ENCODE measurements at regions not wholly inside any gene's neighbourhood (a gene's known extent, or its start where the extent isn't known, plus 50 kb on each side); places are given as distances from the start of the nearest gene placed in this dataset.
A peak's percentile ranks its signal among the peaks of the same experiment; 100 is the strongest.

DNA sequence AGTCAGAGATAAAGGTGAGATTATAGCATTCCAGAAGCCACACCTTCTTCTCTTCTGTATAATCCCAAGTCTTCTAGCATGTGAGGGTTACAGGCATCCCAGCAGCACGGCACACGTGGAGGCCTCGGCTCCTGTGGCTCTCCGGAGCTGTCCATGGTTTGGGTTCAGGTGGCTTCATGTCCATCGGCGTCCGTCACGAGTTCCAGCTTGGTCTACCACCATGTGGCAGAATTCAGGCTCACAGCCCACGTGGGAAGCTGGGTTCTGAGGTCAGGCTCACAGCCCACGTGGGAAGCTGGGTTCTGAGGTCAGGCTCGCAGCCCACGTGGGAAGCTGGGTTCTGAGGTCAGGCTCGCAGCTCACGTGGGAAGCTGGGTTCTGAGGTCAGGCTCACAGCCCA lies 378.3 kb upstream of the SALL3 start:
- H3K27ac ChIP-seq (ENCODE audit: low read depth in 1 of 2, low read length in 2 of 2) = no peak overlapping the region
- no peaks in the 10 kb centered on the region for H3K36me3 ChIP-seq (ENCODE audit: control insufficient read depth in 1 of 2, insufficient read depth in 2 of 2, low read length in 1 of 2)
- intact Hi-C loops (cut with DNase I) = no loop called here
- H3K27me3 ChIP-seq (ENCODE audit: control insufficient read depth in 1 of 2, insufficient read depth in 2 of 2, low read length in 1 of 2) = peaks cover 0 to 1% of the 10 kb centered on the region in 2 donors
- no peak for DNase-seq
- no peaks in the 10 kb centered on the region for H3K4me1 ChIP-seq (ENCODE audit: control insufficient read depth in 1 of 2, insufficient read depth in 2 of 2, low read length in 2 of 2)
- 62 to 65% methylated on average over 14 of the region's 14 CpGs for WGBS, 2 donors
- no peak for ATAC-seq (ENCODE audit: low FRiP score)
- no peaks in the 10 kb centered on the region for H3K9me3 ChIP-seq (ENCODE audit: control insufficient read depth, low read length)
- H3K4me3 ChIP-seq (ENCODE audit: low read length in 2 of 2) = no peak overlapping the region

DNA sequence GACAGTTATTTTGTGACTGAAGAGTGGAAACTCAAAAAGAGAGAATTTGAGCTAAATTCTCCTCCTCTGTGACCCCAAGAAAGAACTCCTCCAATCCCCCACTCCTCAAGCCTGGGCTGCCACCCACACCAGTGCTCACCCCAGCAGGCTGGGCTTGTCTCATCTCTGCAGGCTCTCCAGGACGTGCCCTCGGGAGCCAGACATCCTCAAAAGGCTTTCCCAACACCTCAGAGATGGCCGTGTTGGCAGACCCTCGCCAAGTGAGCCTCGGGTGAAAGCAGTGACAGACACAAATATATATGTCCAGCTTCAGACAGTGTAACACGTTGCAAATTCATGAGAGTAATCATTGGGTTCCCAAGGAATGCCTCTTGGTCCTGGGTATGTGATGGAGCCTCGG lies 377.7 kb upstream of the SALL3 start:
- Histone ChIP-seq H3K9me3 (ENCODE audit: control insufficient read depth, low read length) (no peaks in the 10 kb centered on the region), H3K36me3 (ENCODE audit: control insufficient read depth in 1 of 2, insufficient read depth in 2 of 2, low read length in 1 of 2) (no peaks in the 10 kb centered on the region), H3K27ac (ENCODE audit: low read depth in 1 of 2, low read length in 2 of 2) (no peak overlapping the region), H3K4me1 (ENCODE audit: control insufficient read depth in 1 of 2, insufficient read depth in 2 of 2, low read length in 2 of 2) (no peaks in the 10 kb centered on the region), H3K4me3 (ENCODE audit: low read length in 2 of 2) (no peak overlapping the region), H3K27me3 (ENCODE audit: control insufficient read depth in 1 of 2, insufficient read depth in 2 of 2, low read length in 1 of 2) (peaks cover 0 to 1% of the 10 kb centered on the region in 2 donors)
- 76 to 78% methylated on average over 7 of the region's 7 CpGs for WGBS, 2 donors
- ATAC-seq (ENCODE audit: low FRiP score) (no peak), DNase-seq (no peak)
- intact Hi-C loops (cut with DNase I) = no loop called here

GRCh38 chr18:78602430-78602829 lies 377.2 kb upstream of the SALL3 start:
- H3K27me3 ChIP-seq (ENCODE audit: control insufficient read depth in 1 of 2, insufficient read depth in 2 of 2, low read length in 1 of 2) = peaks cover 0 to 1% of the 10 kb centered on the region in 2 donors
- H3K4me1 ChIP-seq (ENCODE audit: control insufficient read depth in 1 of 2, insufficient read depth in 2 of 2, low read length in 2 of 2) = no peaks in the 10 kb centered on the region
- intact Hi-C loops (cut with DNase I) = no loop called here
- H3K27ac ChIP-seq (ENCODE audit: low read depth in 1 of 2, low read length in 2 of 2) = no peak overlapping the region
- DNase-seq (no peak), ATAC-seq (ENCODE audit: low FRiP score) (no peak)
- WGBS, 2 donors = 88 to 89% methylated on average over 12 of the region's 12 CpGs
- no peaks in the 10 kb centered on the region for H3K9me3 ChIP-seq (ENCODE audit: control insufficient read depth, low read length)
- no peak overlapping the region for H3K4me3 ChIP-seq (ENCODE audit: low read length in 2 of 2)
- no peaks in the 10 kb centered on the region for H3K36me3 ChIP-seq (ENCODE audit: control insufficient read depth in 1 of 2, insufficient read depth in 2 of 2, low read length in 1 of 2)

DNA sequence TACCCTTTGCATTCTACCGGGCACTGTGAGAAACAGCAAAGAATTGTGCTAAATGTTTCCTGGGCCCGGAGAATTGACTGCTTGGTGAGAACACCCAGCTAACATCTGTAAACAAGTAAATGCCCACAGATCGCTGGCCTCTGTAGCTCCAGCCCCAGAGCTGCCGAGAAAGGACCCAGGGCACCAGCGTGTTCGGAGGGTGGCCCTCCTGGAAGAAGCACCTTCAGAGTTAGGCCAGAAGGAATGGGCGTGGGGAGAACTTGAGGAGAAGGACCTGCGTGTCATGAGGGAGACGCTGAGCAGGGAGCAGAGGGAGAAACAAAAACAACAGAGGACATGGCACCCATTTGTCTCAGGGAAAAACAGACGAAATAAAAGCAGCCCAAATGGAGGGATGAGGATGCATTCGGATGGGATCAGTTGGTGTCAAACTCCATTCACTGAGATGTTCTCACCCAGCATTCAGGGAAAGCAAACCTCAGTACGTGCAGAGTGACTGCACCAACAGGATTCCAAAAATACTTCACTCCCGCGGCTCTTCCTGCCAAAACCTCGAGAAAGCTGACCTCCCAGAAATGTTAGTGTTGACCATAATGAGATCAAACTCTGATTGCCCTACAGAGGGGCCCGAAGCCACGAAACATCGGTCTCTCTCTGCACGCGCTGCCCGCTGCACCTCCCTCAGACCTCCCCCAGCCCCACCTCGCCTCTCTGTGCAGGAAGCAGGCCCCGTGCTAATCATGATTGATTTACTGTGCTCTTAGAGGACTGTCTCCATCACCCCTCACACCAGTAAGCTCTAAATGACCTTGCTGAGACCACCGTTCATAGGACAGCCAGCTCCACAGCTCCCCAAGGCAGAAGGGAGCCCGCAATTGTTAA lies 376.3 kb upstream of the SALL3 start:
- H3K27me3 ChIP-seq (ENCODE audit: control insufficient read depth in 1 of 2, insufficient read depth in 2 of 2, low read length in 1 of 2) = peaks cover 0 to 1% of the 10 kb centered on the region in 2 donors
- intact Hi-C loops (cut with DNase I) = no loop called here
- no peak for ATAC-seq (ENCODE audit: low FRiP score)

GRCh38 chr18:78605255-78605654 lies 374.4 kb upstream of the SALL3 start:
- Histone ChIP-seq H3K27me3 (ENCODE audit: control insufficient read depth in 1 of 2, insufficient read depth in 2 of 2, low read length in 1 of 2) (peaks cover 0 to 1% of the 10 kb centered on the region in 2 donors), H3K4me3 (ENCODE audit: low read length in 2 of 2) (no peak overlapping the region), H3K27ac (ENCODE audit: low read depth in 1 of 2, low read length in 2 of 2) (no peak overlapping the region), H3K9me3 (ENCODE audit: control insufficient read depth, low read length) (no peaks in the 10 kb centered on the region), H3K36me3 (ENCODE audit: control insufficient read depth in 1 of 2, insufficient read depth in 2 of 2, low read length in 1 of 2) (no peaks in the 10 kb centered on the region), H3K4me1 (ENCODE audit: control insufficient read depth in 1 of 2, insufficient read depth in 2 of 2, low read length in 2 of 2) (no peaks in the 10 kb centered on the region)
- intact Hi-C loops (cut with DNase I) = no loop called here
- ATAC-seq (ENCODE audit: low FRiP score) (no peak), DNase-seq (peak in 1 of 2 donors; percentile 61)
- WGBS, 2 donors = 94 to 96% methylated on average over 16 of the region's 16 CpGs

More for the DNA sequence above, 376.3 kb upstream of the SALL3 start:
- Histone ChIP-seq H3K4me1 (ENCODE audit: control insufficient read depth in 1 of 2, insufficient read depth in 2 of 2, low read length in 2 of 2) (no peaks in the 10 kb centered on the region), H3K9me3 (ENCODE audit: control insufficient read depth, low read length) (no peaks in the 10 kb centered on the region), H3K4me3 (ENCODE audit: low read length in 2 of 2) (no peak overlapping the region), H3K36me3 (ENCODE audit: control insufficient read depth in 1 of 2, insufficient read depth in 2 of 2, low read length in 1 of 2) (no peaks in the 10 kb centered on the region), H3K27ac (ENCODE audit: low read depth in 1 of 2, low read length in 2 of 2) (no peak overlapping the region)
- 25 to 32% methylated on average over 25 of the region's 25 CpGs for WGBS, 2 donors
- DNase-seq = peak in 1 of 2 donors; percentile 36

DNA sequence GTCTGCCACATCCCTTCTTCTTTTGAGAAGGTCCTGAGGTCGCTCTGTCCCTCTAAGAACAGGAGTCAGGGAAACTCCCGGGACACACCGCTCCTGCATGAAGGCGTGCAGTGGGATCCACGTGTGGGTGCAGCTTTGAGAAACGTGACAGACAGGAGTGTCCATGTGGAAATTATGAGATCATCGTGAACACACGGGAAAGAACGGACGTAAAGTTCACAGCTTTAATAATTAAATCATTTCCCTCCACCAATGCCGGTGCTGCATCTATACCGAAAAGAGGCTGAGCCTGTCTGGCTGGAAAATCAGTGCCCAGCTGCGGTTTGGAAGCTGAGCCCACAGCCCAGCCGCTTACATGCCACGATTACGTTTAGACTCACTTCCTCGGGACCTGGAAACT lies 372.4 kb upstream of the SALL3 start:
- Histone ChIP-seq H3K27me3 (ENCODE audit: control insufficient read depth in 1 of 2, insufficient read depth in 2 of 2, low read length in 1 of 2) (peaks cover 0 to 1% of the 10 kb centered on the region in 2 donors), H3K4me1 (ENCODE audit: control insufficient read depth in 1 of 2, insufficient read depth in 2 of 2, low read length in 2 of 2) (no peaks in the 10 kb centered on the region), H3K36me3 (ENCODE audit: control insufficient read depth in 1 of 2, insufficient read depth in 2 of 2, low read length in 1 of 2) (no peaks in the 10 kb centered on the region), H3K4me3 (ENCODE audit: low read length in 2 of 2) (no peak overlapping the region), H3K9me3 (ENCODE audit: control insufficient read depth, low read length) (no peaks in the 10 kb centered on the region), H3K27ac (ENCODE audit: low read depth in 1 of 2, low read length in 2 of 2) (no peak overlapping the region)
- intact Hi-C loops (cut with DNase I) = no loop called here
- peak in 1 of 2 donors; percentile 25 for DNase-seq
- 70 to 74% methylated on average over 17 of the region's 17 CpGs for WGBS, 2 donors
- no peak for ATAC-seq (ENCODE audit: low FRiP score)

GRCh38 chr18:78607784-78608183 lies 371.8 kb upstream of the SALL3 start:
- no peak overlapping the region for H3K27ac ChIP-seq (ENCODE audit: low read depth in 1 of 2, low read length in 2 of 2)
- H3K27me3 ChIP-seq (ENCODE audit: control insufficient read depth in 1 of 2, insufficient read depth in 2 of 2, low read length in 1 of 2) = peaks cover 0 to 1% of the 10 kb centered on the region in 2 donors
- H3K9me3 ChIP-seq (ENCODE audit: control insufficient read depth, low read length) = no peaks in the 10 kb centered on the region
- intact Hi-C loops (cut with DNase I) = no loop called here
- ATAC-seq (ENCODE audit: low FRiP score) = no peak
- WGBS, 2 donors = 83 to 89% methylated on average over 15 of the region's 15 CpGs
- DNase-seq = no peak
- no peaks in the 10 kb centered on the region for H3K4me1 ChIP-seq (ENCODE audit: control insufficient read depth in 1 of 2, insufficient read depth in 2 of 2, low read length in 2 of 2)
- no peaks in the 10 kb centered on the region for H3K36me3 ChIP-seq (ENCODE audit: control insufficient read depth in 1 of 2, insufficient read depth in 2 of 2, low read length in 1 of 2)
- H3K4me3 ChIP-seq (ENCODE audit: low read length in 2 of 2) = no peak overlapping the region

DNA sequence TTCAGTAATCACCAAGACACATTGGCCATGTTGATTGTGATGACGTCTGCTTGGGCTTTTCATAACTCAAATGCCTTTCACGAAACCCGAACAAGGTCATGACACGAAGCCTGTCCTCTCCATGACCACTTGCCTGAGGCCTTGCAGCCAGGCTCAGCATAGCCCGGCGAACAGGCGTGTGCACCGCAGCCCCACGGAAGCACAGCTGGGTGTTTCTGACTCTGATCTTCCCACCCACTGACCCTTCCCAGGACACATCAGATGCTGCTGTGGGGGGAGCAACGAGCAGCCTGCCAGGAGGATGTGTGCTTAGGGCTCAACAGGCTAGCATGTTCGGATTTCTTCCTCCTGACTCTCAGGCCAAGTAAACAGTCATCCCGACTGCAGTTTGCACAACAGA lies 369.4 kb upstream of the SALL3 start:
- intact Hi-C loops (cut with DNase I) = no loop called here
- H3K27me3 ChIP-seq (ENCODE audit: control insufficient read depth in 1 of 2, insufficient read depth in 2 of 2, low read length in 1 of 2) = peaks cover 0 to 1% of the 10 kb centered on the region in 2 donors
- no peaks in the 10 kb centered on the region for H3K36me3 ChIP-seq (ENCODE audit: control insufficient read depth in 1 of 2, insufficient read depth in 2 of 2, low read length in 1 of 2)
- DNase-seq (no peak), ATAC-seq (ENCODE audit: low FRiP score) (no peak)
- H3K4me1 ChIP-seq (ENCODE audit: control insufficient read depth in 1 of 2, insufficient read depth in 2 of 2, low read length in 2 of 2) = no peaks in the 10 kb centered on the region
- no peak overlapping the region for H3K4me3 ChIP-seq (ENCODE audit: low read length in 2 of 2)
- H3K27ac ChIP-seq (ENCODE audit: low read depth in 1 of 2, low read length in 2 of 2) = no peak overlapping the region
- WGBS, 2 donors = 53 to 68% methylated on average over 12 of the region's 12 CpGs
- H3K9me3 ChIP-seq (ENCODE audit: control insufficient read depth, low read length) = no peaks in the 10 kb centered on the region

GRCh38 chr18:78611201-78611800 lies 368.3 kb upstream of the SALL3 start:
- intact Hi-C loops (cut with DNase I) = no loop called here
- Histone ChIP-seq H3K4me1 (ENCODE audit: control insufficient read depth in 1 of 2, insufficient read depth in 2 of 2, low read length in 2 of 2) (no peaks in the 10 kb centered on the region), H3K27me3 (ENCODE audit: control insufficient read depth in 1 of 2, insufficient read depth in 2 of 2, low read length in 1 of 2) (no peaks in the 10 kb centered on the region), H3K27ac (ENCODE audit: low read depth in 1 of 2, low read length in 2 of 2) (no peak overlapping the region), H3K9me3 (ENCODE audit: control insufficient read depth, low read length) (no peaks in the 10 kb centered on the region), H3K4me3 (ENCODE audit: low read length in 2 of 2) (no peak overlapping the region), H3K36me3 (ENCODE audit: control insufficient read depth in 1 of 2, insufficient read depth in 2 of 2, low read length in 1 of 2) (no peaks in the 10 kb centered on the region)
- ATAC-seq (ENCODE audit: low FRiP score) (no peak), DNase-seq (peak in 1 of 2 donors; percentile 38)
- WGBS, 2 donors = 70 to 75% methylated on average over 16 of the region's 16 CpGs

Measured in aorta (tissue), 5 donors.